SK-N-SH (cell line): ENCODE measurements at regions not wholly inside any gene's neighbourhood (a gene's known extent, or its start where the extent isn't known, plus 50 kb on each side); places are given as distances from the start of the nearest gene placed in this dataset.

ENCODE experiments used
- CTCF ChIA-PET: fragments of 300-600, 350-600 bp; formaldehyde crosslinking; extraction: SDS; loops from one replicate; lab custom pipeline; 2021; lab: Yijun Ruan, JAX
- POLR2A ChIA-PET: fragments of 350-600 bp; sonication (Branson Sonifier 250); formaldehyde crosslinking; extraction: SDS; loops from one replicate; lab custom pipeline; 2020; ENCODE audit warnings: antibody characterized with exemption, inconsistent platforms; lab: Yijun Ruan, JAX
- DNase-seq: peaks from one replicate; pipeline ENCODE4 v3.0.0; 2012
- H2AFZ ChIP-seq: fragments of 200-600 bp; sonication (generic); 2 replicates; pipeline ENCODE4 v1.8.1; 2016; ENCODE audit warnings: antibody characterized with exemption, mild to moderate bottlenecking, low read depth
- H3F3A ChIP-seq: fragments of 200-600 bp; sonication (generic); replicated peaks from 2 replicates; pipeline ENCODE3; 2016; ENCODE audit warnings: antibody characterized with exemption, mild to moderate bottlenecking; ENCODE audit not compliant: insufficient read depth
- H3K27ac ChIP-seq, 2 experiments: fragments of 200-500 bp in 1 of 2; fragments of 200-600 bp in 1 of 2; sonication (Bioruptor generic) in 1 of 2; sonication (generic), shearing (Covaris generic) in 1 of 2; 2 replicates each; pipeline versions ENCODE4 v1.5.1 to v1.6.1; 2014 to 2016; ENCODE audit warnings: low read depth in 2 of 2, inconsistent platforms in 1 of 2, low read length in 1 of 2, mild to moderate bottlenecking in 1 of 2, mixed read lengths in 1 of 2
- H3K27me3 ChIP-seq: fragments of 200-600 bp; sonication (generic), shearing (Covaris generic); 2 replicates; pipeline ENCODE4 v1.6.1; 2016; ENCODE audit warnings: mixed run types; ENCODE audit not compliant: insufficient read depth
- H3K36me3 ChIP-seq, 2 experiments: fragments of 200-500 bp in 1 of 2; fragments of 200-600 bp in 1 of 2; sonication (Bioruptor generic) in 1 of 2; sonication (generic) in 1 of 2; replicated peaks in 1 of 2; 2 replicates each; pipeline versions ENCODE3 to v1.5.1; 2014 to 2016; ENCODE audit warnings: low read length in 1 of 2, mild to moderate bottlenecking in 1 of 2; ENCODE audit not compliant: insufficient read depth in 2 of 2, control insufficient read depth in 1 of 2
- H3K4me1 ChIP-seq, 2 experiments: fragments of 200-500 bp in 1 of 2; fragments of 200-600 bp in 1 of 2; sonication (Bioruptor generic) in 1 of 2; sonication (generic), shearing (Covaris generic) in 1 of 2; 2 replicates each; pipeline versions ENCODE4 v1.5.1 to v1.6.1; 2014 to 2016; ENCODE audit warnings: low read depth in 1 of 2, low read length in 1 of 2, mixed run types in 1 of 2; ENCODE audit not compliant: insufficient read depth in 2 of 2, control insufficient read depth in 1 of 2
- H3K4me2 ChIP-seq: fragments of 200-600 bp; sonication (generic), shearing (Covaris generic); 2 replicates; pipeline ENCODE4 v1.6.1; 2017; ENCODE audit warnings: mixed run types
- H3K4me3 ChIP-seq, 2 experiments: fragments of 200-500 bp in 1 of 2; fragments of 200-600 bp in 1 of 2; sonication (Bioruptor generic) in 1 of 2; sonication (generic), shearing (Covaris generic) in 1 of 2; 2 replicates each; pipeline versions ENCODE4 v1.5.1 to v1.8.1; 2014 to 2016; ENCODE audit warnings: low read depth in 2 of 2, inconsistent platforms in 1 of 2, low read length in 1 of 2, mild to moderate bottlenecking in 1 of 2, mixed read lengths in 1 of 2, moderate library complexity in 1 of 2
- H3K79me2 ChIP-seq: fragments of 200-600 bp; sonication (generic); 2 replicates; pipeline ENCODE4 v1.8.1; 2017; ENCODE audit warnings: mild to moderate bottlenecking; ENCODE audit not compliant: insufficient read depth
- H3K9ac ChIP-seq: fragments of 200-600 bp; sonication (generic); 2 replicates; pipeline ENCODE4 v1.6.1; 2017; ENCODE audit warnings: mixed run types
- H3K9me2 ChIP-seq: fragments of 200-600 bp; sonication (generic); 2 replicates; pipeline ENCODE4 v1.6.1; 2017; ENCODE audit warnings: mixed run types
- H3K9me3 ChIP-seq: fragments of 200-600 bp; sonication (generic); 2 replicates; pipeline ENCODE4 v1.6.1; 2017; ENCODE audit warnings: mixed run types, mild to moderate bottlenecking, moderate library complexity
- H4K20me1 ChIP-seq: fragments of 200-600 bp; sonication (generic); 2 replicates; pipeline ENCODE4 v1.6.1; 2017; ENCODE audit warnings: mild to moderate bottlenecking, mixed run types; ENCODE audit not compliant: insufficient read depth
- CHD2 ChIP-seq: fragments of 150-350 bp; IDR thresholded peaks from 2 replicates; pipeline ENCODE4 v1.6.1; 2018; ENCODE audit warnings: low read length; ENCODE audit not compliant: partially characterized antibody
- CTCF ChIP-seq: fragments of 200-600 bp; sonication (generic); IDR thresholded peaks from 2 replicates; pipeline ENCODE4 v1.6.1; 2017; ENCODE audit warnings: antibody characterized with exemption, mild to moderate bottlenecking, moderate library complexity
- ELF1 ChIP-seq: IDR thresholded peaks from 2 replicates; pipeline ENCODE4 v1.4.0; 2012
- EP300 ChIP-seq, 2 experiments: IDR thresholded peaks; 2 replicates each; pipeline versions ENCODE4 v1.4.0 to v1.6.1; 2012; ENCODE audit warnings: borderline replicate concordance in 1 of 2, low read depth in 1 of 2, low read length in 1 of 2
- FOXM1 ChIP-seq: IDR thresholded peaks from 2 replicates; pipeline ENCODE4 v1.4.0; 2012; ENCODE audit warnings: low read depth, mild to moderate bottlenecking
- GABPA ChIP-seq: IDR thresholded peaks from 2 replicates; pipeline ENCODE4 v1.4.0; 2012; ENCODE audit warnings: low read depth, mild to moderate bottlenecking
- GATA2 ChIP-seq: sonication (generic); formaldehyde crosslinking; IDR thresholded peaks from 2 replicates; pipeline ENCODE4 v1.5.0; 2020; ENCODE audit warnings: mild to moderate bottlenecking, missing genetic modification reagents
- JUND ChIP-seq: IDR thresholded peaks from 2 replicates; pipeline ENCODE4 v1.4.0; 2012
- MAX ChIP-seq: IDR thresholded peaks from 2 replicates; pipeline ENCODE4 v1.4.0; 2012; ENCODE audit warnings: low read depth
- PBX3 ChIP-seq: IDR thresholded peaks from 2 replicates; pipeline ENCODE4; 2012
- POLR2AphosphoS5 ChIP-seq: IDR thresholded peaks from 2 replicates; pipeline ENCODE4 v1.6.1; 2012; ENCODE audit warnings: low read depth, low read length
- RCOR1 ChIP-seq: fragments of 150-350 bp; IDR thresholded peaks from 2 replicates; pipeline ENCODE4 v1.6.1; 2017; ENCODE audit warnings: antibody characterized with exemption, low read length
- SMC3 ChIP-seq: IDR thresholded peaks from 2 replicates; pipeline ENCODE4 v1.6.1; 2012; ENCODE audit warnings: low read depth, low read length, improper control_type of control experiment
- TAF1 ChIP-seq: IDR thresholded peaks from 2 replicates; pipeline ENCODE4 v1.6.1; 2012; ENCODE audit warnings: low read depth, mild to moderate bottlenecking, low read length, moderate library complexity, borderline replicate concordance
- USF1 ChIP-seq: IDR thresholded peaks from 2 replicates; pipeline ENCODE4 v1.4.0; 2012; ENCODE audit warnings: low read depth, borderline replicate concordance
- USF2 ChIP-seq: fragments of 150-350 bp; IDR thresholded peaks from 2 replicates; pipeline ENCODE4 v1.6.1; 2017; ENCODE audit warnings: antibody characterized with exemption, low read length, low read depth, borderline replicate concordance
- WGBS: methylation state at CpG from one replicate; pipeline ENCODE4 v1.1.6; 2017; ENCODE audit warnings: low lambda C conversion rate; 5-methylcytosine and 5-hydroxymethylcytosine counted together

GRCh38 chr4:30511751-30512150, 208.4 kb upstream of the PCDH7 start:
- H3K9ac ChIP-seq: no peak overlapping the region
- H3K36me3 ChIP-seq: no peaks in the 10 kb centered on the region
- H2AFZ ChIP-seq: no peak overlapping the region
- TF ChIP-seq CTCF (no peak), JUND (no peak), SMC3 (no peak), FOXM1 (no peak), CHD2 (no peak), PBX3 (no peak), ELF1 (no peak), GATA2 (CRISPR knock-in tag) (no peak), USF1 (no peak)
- TF ChIP-seq, all 33 proteins: peak for 0
- no peak overlapping the region for H3K4me3 ChIP-seq
- H3F3A ChIP-seq: no peaks in the 10 kb centered on the region
- no peaks in the 10 kb centered on the region for H3K79me2 ChIP-seq
- H3K27ac ChIP-seq: no peak overlapping the region
- CTCF ChIA-PET: no interaction called here
- no peak for DNase-seq
- no peaks in the 10 kb centered on the region for H3K4me1 ChIP-seq
- H3K9me2 ChIP-seq: no peaks in the 10 kb centered on the region
- H4K20me1 ChIP-seq: no peaks in the 10 kb centered on the region
- no peak overlapping the region for H3K4me2 ChIP-seq
- POLR2A ChIA-PET: no interaction called here
- H3K27me3 ChIP-seq: no peaks in the 10 kb centered on the region
- no peaks in the 10 kb centered on the region for H3K9me3 ChIP-seq

- no peak for DNase-seq
- ChIA-PET POLR2A (no interaction called here), CTCF (no interaction called here)
- Histone ChIP-seq H3K9me3 (no peaks in the 10 kb centered on the region), H3K4me2 (no peak overlapping the region), H2AFZ (no peak overlapping the region), H3K4me1 (no peaks in the 10 kb centered on the region), H3K27me3 (no peaks in the 10 kb centered on the region), H3K36me3 (no peaks in the 10 kb centered on the region), H3K79me2 (no peaks in the 10 kb centered on the region), H4K20me1 (no peaks in the 10 kb centered on the region), H3K4me3 (no peak overlapping the region), H3F3A (no peaks in the 10 kb centered on the region), H3K27ac (no peak overlapping the region), H3K9ac (no peak overlapping the region), H3K9me2 (no peaks in the 10 kb centered on the region)
- TF ChIP-seq EP300 (IDR thresholded peaks at IDR 0.05; ENCODE audit: borderline replicate concordance in 1 of 2, low read depth in 1 of 2, low read length in 1 of 2): no peak
- no peak for TF ChIP-seq RCOR1
- no peak for TF ChIP-seq TAF1
- TF ChIP-seq PBX3: no peak
- no peak for TF ChIP-seq MAX
- no peak for TF ChIP-seq GABPA
- no peak for TF ChIP-seq ELF1
- TF ChIP-seq POLR2AphosphoS5: no peak
- no peak for TF ChIP-seq USF2
- WGBS: 0% methylated on average over 2 of the region's 2 CpGs
Measured at GRCh38 chr4:30518211-30518610, 202.0 kb upstream of the PCDH7 start.
